ENCODE measurements at regions not wholly inside any gene's neighbourhood (a gene's known extent, or its start where the extent isn't known, plus 50 kb on each side); places are given as distances from the start of the nearest gene placed in this dataset.
A peak's percentile ranks its signal among the peaks of the same experiment; 100 is the strongest.

DNA sequence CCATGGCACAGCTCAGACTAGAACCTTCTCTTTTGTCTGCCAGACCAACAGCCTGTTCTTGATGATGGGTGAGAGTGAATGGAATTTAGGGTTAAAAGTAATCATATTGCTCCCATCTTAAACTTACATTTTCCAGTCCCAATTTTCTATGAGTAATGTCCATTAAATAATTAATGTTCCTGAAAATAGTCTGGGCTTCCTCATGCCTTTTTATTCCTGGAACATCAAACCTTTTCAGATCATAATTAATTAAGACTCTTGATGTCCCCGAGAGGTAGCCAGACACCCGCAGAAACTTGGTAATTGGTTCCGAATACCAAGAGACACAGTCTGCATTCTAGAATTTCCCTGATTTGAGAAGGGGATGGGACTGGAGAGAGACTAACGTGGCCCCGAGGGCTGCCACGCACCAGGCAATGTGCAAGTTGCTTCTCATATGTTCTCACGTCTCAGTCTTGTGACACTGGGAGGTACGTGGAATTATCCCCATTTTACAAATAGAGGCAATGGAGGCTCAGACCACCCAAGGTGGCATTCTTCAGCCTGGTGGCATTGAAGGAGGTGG is 78.6 kb upstream of the TOX2 start:
- peak in 1 of 2 donors; percentile 4 for DNase-seq (ENCODE audit: low spot score in 2 of 2)
- TF ChIP-seq, protein P1, sequence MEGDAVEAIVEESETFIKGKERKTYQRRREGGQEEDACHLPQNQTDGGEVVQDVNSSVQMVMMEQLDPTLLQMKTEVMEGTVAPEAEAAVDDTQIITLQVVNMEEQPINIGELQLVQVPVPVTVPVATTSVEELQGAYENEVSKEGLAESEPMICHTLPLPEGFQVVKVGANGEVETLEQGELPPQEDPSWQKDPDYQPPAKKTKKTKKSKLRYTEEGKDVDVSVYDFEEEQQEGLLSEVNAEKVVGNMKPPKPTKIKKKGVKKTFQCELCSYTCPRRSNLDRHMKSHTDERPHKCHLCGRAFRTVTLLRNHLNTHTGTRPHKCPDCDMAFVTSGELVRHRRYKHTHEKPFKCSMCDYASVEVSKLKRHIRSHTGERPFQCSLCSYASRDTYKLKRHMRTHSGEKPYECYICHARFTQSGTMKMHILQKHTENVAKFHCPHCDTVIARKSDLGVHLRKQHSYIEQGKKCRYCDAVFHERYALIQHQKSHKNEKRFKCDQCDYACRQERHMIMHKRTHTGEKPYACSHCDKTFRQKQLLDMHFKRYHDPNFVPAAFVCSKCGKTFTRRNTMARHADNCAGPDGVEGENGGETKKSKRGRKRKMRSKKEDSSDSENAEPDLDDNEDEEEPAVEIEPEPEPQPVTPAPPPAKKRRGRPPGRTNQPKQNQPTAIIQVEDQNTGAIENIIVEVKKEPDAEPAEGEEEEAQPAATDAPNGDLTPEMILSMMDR (IDR thresholded peaks at IDR 0.05): no peak
- no peak for TF ChIP-seq POLR2A (IDR thresholded peaks at IDR 0.05)
- no peak overlapping the region for H3K4me3 ChIP-seq (ENCODE audit: low read depth, poor library complexity, severe bottlenecking)
- intact Hi-C loops (cut with DNase I; ENCODE audit: low total_unique reads): no loop called here
- 72 to 83% methylated on average over 8 of the region's 8 CpGs for WGBS, 2 donors

DNA sequence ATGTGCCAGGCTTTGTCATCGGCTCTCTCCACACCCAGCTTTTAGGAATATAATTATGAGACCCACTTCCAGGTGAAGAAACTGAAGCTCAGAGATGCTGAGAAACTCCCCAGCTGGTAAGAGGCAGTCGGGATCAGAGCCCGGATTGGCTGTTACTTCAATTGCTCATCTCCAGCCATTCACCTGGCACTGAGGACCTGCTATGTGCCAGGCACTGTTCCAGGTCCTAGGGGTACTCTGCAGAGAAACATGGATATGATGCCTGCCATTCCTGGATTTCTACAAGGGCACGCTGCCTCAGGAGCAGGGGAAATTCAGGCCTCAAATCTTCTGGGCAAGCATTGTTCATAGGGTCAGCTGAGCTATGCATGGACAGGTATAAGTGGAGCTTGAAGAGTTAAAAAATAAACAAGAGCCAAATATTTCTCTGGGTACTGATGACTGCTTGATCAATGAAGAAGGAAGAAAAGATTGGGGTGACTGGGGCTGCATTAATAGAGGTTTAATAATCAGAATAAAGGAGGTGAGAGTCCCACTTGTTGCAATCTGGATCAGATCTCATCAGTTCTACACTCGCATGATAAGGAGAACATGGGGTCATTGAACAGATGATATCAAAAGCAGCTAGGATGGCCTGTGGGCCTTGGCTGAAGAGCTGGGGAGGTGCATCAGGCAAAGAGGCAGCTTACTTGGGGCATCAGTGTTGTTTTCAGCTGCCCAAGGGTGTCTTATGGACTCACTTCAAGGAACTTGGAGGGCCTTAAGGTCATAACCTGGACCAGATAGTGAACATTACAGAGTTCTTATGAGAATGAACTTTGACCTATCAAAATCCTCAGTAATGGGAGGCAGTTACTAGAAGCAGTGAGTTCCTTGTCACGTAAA is 80.9 kb upstream of the TOX2 start:
- TF ChIP-seq, protein P1 (IDR thresholded peaks at IDR 0.05): no peak
- no peak for TF ChIP-seq POLR2A (IDR thresholded peaks at IDR 0.05)
- intact Hi-C loops (cut with DNase I; ENCODE audit: low total_unique reads): no loop called here
- peak in 1 of 2 donors; percentile 34 for DNase-seq (ENCODE audit: low spot score in 2 of 2)
- 80 to 83% methylated on average over 6 of the region's 6 CpGs for WGBS, 2 donors
- H3K4me3 ChIP-seq (ENCODE audit: low read depth, poor library complexity, severe bottlenecking): no peak overlapping the region

DNA sequence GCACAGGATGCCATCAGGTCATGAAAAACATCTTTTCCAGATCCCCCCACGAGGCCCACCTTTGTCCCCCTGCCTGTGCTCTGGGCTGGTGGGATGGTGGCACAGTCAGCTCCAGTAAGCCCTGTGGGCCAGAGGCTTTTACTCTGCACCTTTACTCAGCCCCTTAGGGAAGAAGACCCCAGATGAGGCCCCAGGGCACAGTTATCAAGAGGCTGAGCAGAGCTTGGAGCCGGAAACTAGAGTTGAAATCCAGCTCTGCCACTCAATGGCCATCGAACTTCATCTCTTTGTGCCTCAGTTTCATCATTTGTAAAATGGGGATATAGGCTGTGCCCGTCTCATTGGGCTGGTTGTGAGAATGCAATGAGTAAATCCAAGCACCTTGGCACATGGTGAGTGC is 81.7 kb upstream of the TOX2 start:
- DNase-seq (ENCODE audit: low spot score in 2 of 2): peak in 1 of 2 donors; percentile 65
- TF ChIP-seq POLR2A (IDR thresholded peaks at IDR 0.05): no peak
- TF ChIP-seq, protein P1 (IDR thresholded peaks at IDR 0.05): no peak
- intact Hi-C loops (cut with DNase I; ENCODE audit: low total_unique reads): no loop called here
- no peak overlapping the region for H3K4me3 ChIP-seq (ENCODE audit: low read depth, poor library complexity, severe bottlenecking)
- WGBS, 2 donors: 67 to 83% methylated on average over 4 of the region's 4 CpGs

DNA sequence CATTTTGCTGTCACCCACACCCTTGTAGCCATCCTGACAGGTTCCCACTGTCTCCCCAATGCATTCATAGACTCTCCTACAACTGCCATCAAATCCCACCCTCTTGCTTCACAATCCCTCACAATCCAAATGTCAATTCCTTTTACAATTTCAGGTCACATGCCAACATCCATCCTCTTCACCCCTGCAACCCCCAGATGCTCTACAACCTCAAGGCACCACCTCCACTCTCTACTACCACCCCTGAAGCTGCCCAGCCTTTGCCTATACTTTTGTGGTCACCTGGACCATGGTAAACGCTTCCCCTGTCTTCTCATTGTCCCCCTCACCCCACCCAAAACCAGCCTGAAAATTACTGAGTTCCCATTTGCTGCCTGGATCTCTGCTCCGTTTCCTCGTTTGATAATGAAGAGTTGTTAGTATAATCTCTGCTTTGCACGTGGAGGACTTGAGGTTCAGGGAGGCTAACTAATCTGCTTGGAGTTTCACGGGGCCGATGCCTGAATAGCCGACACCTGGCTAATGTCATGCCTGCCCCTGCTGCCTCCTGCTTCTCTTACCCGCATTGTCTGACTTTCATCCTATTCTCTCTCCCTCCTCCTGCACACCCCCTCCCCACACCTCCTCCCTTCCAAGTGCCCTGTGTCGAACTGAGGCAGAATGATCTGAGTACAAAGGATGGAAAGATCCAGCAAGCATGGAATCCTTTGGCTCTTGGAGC is 82.4 kb upstream of the TOX2 start:
- no peak for TF ChIP-seq POLR2A (IDR thresholded peaks at IDR 0.05)
- TF ChIP-seq, protein P1 (IDR thresholded peaks at IDR 0.05): no peak
- intact Hi-C loops (cut with DNase I; ENCODE audit: low total_unique reads): no loop called here
- DNase-seq (ENCODE audit: low spot score in 2 of 2): peak in 1 of 2 donors; percentile 53
- no peak overlapping the region for H3K4me3 ChIP-seq (ENCODE audit: low read depth, poor library complexity, severe bottlenecking)
- 56 to 67% methylated on average over 9 of the region's 9 CpGs for WGBS, 2 donors

DNA sequence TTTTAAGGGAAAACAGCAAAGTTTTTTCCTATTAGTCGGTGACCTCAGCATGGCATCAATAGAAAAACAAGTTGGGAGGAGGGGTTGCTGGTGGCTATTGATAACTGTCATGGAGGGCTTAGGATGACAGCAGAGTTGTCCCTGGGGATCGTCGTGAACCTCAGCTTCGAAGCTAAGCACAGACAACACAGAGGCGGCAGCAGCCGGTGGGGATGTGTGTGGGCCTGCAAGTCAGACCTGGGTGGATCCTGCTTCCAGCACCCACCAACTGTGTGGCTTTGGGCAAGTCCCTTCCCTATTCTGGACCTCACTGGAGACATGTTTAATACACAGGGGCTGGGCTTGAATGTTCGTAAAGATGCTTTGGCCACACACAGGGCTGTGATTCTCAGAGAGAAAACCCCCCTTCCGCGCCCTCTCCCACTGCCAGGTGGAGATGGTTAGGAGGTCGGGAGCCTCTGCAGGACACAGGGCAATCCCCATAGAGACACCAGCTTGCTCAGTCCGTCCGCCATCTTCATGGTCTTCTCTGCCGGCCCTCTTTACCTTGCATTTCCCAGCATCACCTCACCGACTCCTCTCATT is 83.1 kb upstream of the TOX2 start:
- 77 to 84% methylated on average over 14 of the region's 14 CpGs for WGBS, 2 donors
- no peak overlapping the region for H3K4me3 ChIP-seq (ENCODE audit: low read depth, poor library complexity, severe bottlenecking)
- intact Hi-C loops (cut with DNase I; ENCODE audit: low total_unique reads): no loop called here
- DNase-seq (ENCODE audit: low spot score in 2 of 2): peak in 1 of 2 donors; percentile 75
- TF ChIP-seq, protein P1 (IDR thresholded peaks at IDR 0.05): no peak
- TF ChIP-seq POLR2A (IDR thresholded peaks at IDR 0.05): no peak
